Trophoblast cell (in vitro differentiated cells and primary cell): ENCODE measurements at regions not wholly inside any gene's neighbourhood (a gene's known extent, or its start where the extent isn't known, plus 50 kb on each side); places are given as distances from the start of the nearest gene placed in this dataset.

ENCODE experiments used
- DNase-seq, 2 donors: peaks; one replicate each; pipeline ENCODE4 v3.0.0-alpha.2; 2016
- H2AFZ ChIP-seq: 2 replicates; pipeline ENCODE4 v1.6.1; 2013; ENCODE audit warnings: low read length, moderate library complexity, mild to moderate bottlenecking; ENCODE audit not compliant: insufficient read depth, poor library complexity
- H2AK5ac ChIP-seq: 2 replicates; pipeline ENCODE4 v1.6.1; 2013; ENCODE audit warnings: mild to moderate bottlenecking, low read length
- H2BK120ac ChIP-seq: 2 replicates; pipeline ENCODE4 v1.6.1; 2013; ENCODE audit warnings: low read length, mild to moderate bottlenecking, moderate library complexity; ENCODE audit not compliant: insufficient read depth, poor library complexity
- H2BK12ac ChIP-seq: 2 replicates; pipeline ENCODE4 v1.6.1; 2013; ENCODE audit warnings: mild to moderate bottlenecking, low read length, moderate library complexity
- H2BK5ac ChIP-seq: 2 replicates; pipeline ENCODE4 v1.6.1; 2013; ENCODE audit warnings: low read length, low read depth, moderate library complexity, mild to moderate bottlenecking; ENCODE audit not compliant: poor library complexity
- H3K14ac ChIP-seq: 2 replicates; pipeline ENCODE4 v1.6.1; 2013; ENCODE audit warnings: mild to moderate bottlenecking, low read length
- H3K18ac ChIP-seq: 2 replicates; pipeline ENCODE4 v1.6.1; 2013; ENCODE audit warnings: mild to moderate bottlenecking, low read length
- H3K23ac ChIP-seq: 2 replicates; pipeline ENCODE4 v1.6.1; 2013; ENCODE audit warnings: low read length
- H3K27ac ChIP-seq: 2 replicates; pipeline ENCODE4 v1.5.1; 2013; ENCODE audit warnings: low read depth, mild to moderate bottlenecking, inconsistent platforms, low read length, moderate library complexity
- H3K27me3 ChIP-seq: 2 replicates; pipeline ENCODE4 v1.6.1; 2013; ENCODE audit warnings: inconsistent platforms, mild to moderate bottlenecking, low read length, moderate library complexity; ENCODE audit not compliant: insufficient read depth
- H3K36me3 ChIP-seq, 2 experiments: 1 replicate in 1 of 2; 2 replicates in 1 of 2; pipeline ENCODE4 v1.6.1; 2013; ENCODE audit warnings: low read length in 2 of 2, mild to moderate bottlenecking in 2 of 2, moderate library complexity in 1 of 2; ENCODE audit not compliant: insufficient read depth in 2 of 2, control insufficient read depth in 1 of 2
- H3K4ac ChIP-seq: 2 replicates; pipeline ENCODE4 v1.6.1; 2013; ENCODE audit warnings: low read depth, mild to moderate bottlenecking, low read length, moderate library complexity
- H3K4me1 ChIP-seq, 2 experiments: 1 replicate in 1 of 2; 2 replicates in 1 of 2; pipeline ENCODE4 v1.6.1; 2013; ENCODE audit warnings: low read length in 2 of 2, mild to moderate bottlenecking in 2 of 2, moderate library complexity in 1 of 2; ENCODE audit not compliant: insufficient read depth in 2 of 2, control insufficient read depth in 1 of 2
- H3K4me2 ChIP-seq: 2 replicates; pipeline ENCODE4 v1.6.1; 2013; ENCODE audit warnings: inconsistent platforms, mild to moderate bottlenecking, low read length, moderate library complexity
- H3K4me3 ChIP-seq: 2 replicates; pipeline ENCODE4 v1.5.1; 2013; ENCODE audit warnings: mild to moderate bottlenecking, low read depth, low read length, inconsistent platforms
- H3K79me1 ChIP-seq: one replicate; pipeline ENCODE4 v1.6.1; 2013; ENCODE audit warnings: low read length
- H3K79me2 ChIP-seq: 2 replicates; pipeline ENCODE4 v1.6.1; 2013; ENCODE audit warnings: low read length, mild to moderate bottlenecking; ENCODE audit not compliant: control insufficient read depth, insufficient read depth, poor library complexity
- H3K9ac ChIP-seq: 2 replicates; pipeline ENCODE4 v1.6.1; 2013; ENCODE audit warnings: mild to moderate bottlenecking, low read length
- H3K9me3 ChIP-seq: 2 replicates; pipeline ENCODE4 v1.6.1; 2013; ENCODE audit warnings: low read depth, mild to moderate bottlenecking, control low read depth, inconsistent platforms, low read length; ENCODE audit not compliant: insufficient read depth
- H4K12ac ChIP-seq: 2 replicates; pipeline ENCODE4 v1.6.1; 2013; ENCODE audit warnings: low read depth, mild to moderate bottlenecking, low read length, moderate library complexity
- H4K8ac ChIP-seq: 2 replicates; pipeline ENCODE4 v1.6.1; 2013; ENCODE audit warnings: low read depth, mild to moderate bottlenecking, low read length, moderate library complexity
- H4K91ac ChIP-seq: one replicate; pipeline ENCODE4 v1.6.1; 2013; ENCODE audit warnings: low read depth, mild to moderate bottlenecking, low read length, moderate library complexity
- WGBS: extraction: QIAGEN DNeasy Blood & Tissue Kit; methylation state at CpG from one replicate; pipeline ENCODE4 v1.1.7; 2013; ENCODE audit warnings: missing lambda C conversion rate; ENCODE audit not compliant: insufficient read length, insufficient coverage; ENCODE audit errors: extremely low coverage; 5-methylcytosine and 5-hydroxymethylcytosine counted together

DNA sequence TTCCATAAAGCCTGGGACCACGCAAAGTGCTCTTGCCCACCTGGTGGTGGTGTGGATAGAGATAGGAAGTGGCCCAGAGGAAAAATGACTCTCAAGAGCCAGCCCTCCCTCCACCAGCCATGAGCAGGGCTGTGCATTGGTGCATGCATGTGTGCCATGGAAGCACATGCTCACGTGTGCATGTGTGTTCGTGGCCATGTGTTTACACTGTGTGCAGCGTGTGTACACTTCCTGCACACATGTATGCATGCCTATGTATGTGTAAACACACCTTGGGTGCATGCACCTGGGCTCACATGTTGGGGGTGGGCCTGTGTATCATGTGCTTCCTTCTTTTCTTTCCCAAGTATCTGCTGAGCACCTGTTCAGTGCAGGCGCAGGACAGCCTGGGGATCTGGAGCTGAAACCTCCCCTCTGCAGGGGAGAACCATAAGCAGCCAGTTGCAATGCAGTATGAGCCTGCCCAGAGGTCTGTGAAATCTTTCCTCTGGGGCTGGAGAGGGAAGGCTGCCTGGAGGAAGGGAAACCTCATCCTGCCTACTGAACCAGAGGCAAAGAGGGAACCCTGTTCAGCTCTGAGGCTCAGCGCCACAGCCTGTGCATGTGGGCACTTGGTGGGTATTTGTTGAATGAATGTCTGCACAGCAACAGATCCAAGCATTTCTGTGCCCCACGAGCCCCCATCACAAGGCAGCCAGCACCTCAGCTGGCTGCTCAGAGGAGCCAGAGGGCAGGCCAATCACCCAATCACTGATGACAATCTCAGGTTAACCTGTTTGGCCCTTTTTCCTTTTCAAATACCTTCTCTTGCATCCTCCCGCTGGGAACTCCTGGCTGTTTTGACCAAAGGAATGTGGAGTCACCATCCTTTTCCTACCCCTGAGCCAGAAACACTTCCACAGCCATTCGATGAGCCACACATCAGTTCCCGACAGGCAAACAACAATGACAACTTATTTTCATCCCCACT is 327.0 kb downstream of the NPHP4 start:
- Histone ChIP-seq H3K79me2 (no peaks in the 10 kb centered on the region), H3K18ac (no peak overlapping the region), H3K4me2 (no peak overlapping the region), H3K4me3 (no peak overlapping the region), H3K27me3 (no peaks in the 10 kb centered on the region), H2BK5ac (no peak overlapping the region), H3K4me1 (no peaks in the 10 kb centered on the region), H3K79me1 (no peaks in the 10 kb centered on the region), H2BK12ac (no peak overlapping the region), H4K8ac (no peak overlapping the region), H2AK5ac (no peak overlapping the region), H3K9me3 (peaks cover 4% of the 10 kb centered on the region), H3K9ac (no peak overlapping the region), H2AFZ (no peak overlapping the region), H3K27ac (no peak overlapping the region), H3K14ac (no peak overlapping the region), H4K91ac (no peak overlapping the region), H3K23ac (no peak overlapping the region), H4K12ac (no peak overlapping the region), H2BK120ac (no peak overlapping the region), H3K36me3 (no peaks in the 10 kb centered on the region), H3K4ac (no peak overlapping the region)
- no peak for DNase-seq
- WGBS = no CpG with 5 or more reads among the region's 10 CpGs

DNA sequence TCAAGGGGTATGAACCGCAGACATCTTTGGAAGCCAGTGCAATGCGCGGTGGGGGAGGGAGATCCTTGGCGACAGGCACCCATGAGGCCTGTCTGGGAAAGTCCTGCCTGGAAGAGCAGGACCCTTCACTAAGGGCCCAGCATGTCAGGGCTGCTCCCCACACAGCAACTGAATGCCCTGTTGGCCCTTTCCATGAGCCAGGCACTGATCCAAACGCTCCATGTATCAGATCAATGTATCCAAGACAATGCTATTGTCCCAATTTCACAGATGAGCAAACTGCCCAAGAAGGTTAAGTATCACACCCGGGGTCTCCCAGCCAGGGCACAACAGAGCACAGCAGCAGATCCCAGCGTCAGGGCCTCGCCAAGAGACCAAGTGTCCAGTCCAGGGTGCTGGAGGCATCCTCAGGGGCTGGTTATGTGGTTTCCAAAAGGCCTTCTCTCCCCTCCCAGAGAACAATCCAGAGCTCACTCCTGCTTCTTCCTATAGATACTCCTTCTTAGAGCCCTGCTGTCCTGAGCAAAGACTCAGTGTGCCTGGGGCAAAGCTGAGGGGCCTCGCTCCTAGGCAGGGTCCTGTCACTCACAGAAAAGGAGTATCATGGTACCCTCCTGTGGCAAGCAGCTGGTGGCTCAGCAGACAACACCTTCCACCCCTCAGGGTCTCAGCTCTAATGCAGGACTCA is 328.0 kb downstream of the NPHP4 start:
- DNase-seq = no peak

DNA sequence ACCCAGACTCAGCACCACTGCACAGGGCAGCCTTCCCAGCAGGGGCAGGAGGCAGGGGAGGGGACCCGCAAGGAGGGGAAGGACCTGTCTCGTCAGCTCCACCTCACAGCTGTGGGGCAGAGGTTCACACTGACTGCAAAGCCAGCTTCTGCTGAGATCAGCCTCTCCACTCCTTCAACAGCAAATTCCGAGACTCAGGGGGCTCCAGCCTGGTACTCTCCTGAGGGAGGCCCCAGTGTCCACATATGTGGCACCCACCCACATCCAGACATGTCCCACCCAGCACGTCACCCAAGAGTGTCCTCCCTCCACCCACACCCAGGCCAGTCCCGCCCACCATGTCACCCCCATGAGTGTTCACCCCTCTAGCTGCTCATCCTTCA is 329.5 kb downstream of the NPHP4 start:
- H3K23ac ChIP-seq = no peak overlapping the region
- no peak for DNase-seq
- H3K4ac ChIP-seq = no peak overlapping the region
- H3K9me3 ChIP-seq = peaks cover 4% of the 10 kb centered on the region
- no peak overlapping the region for H3K27ac ChIP-seq
- no peaks in the 10 kb centered on the region for H3K36me3 ChIP-seq
- no peak overlapping the region for H2BK5ac ChIP-seq
- no peak overlapping the region for H3K4me2 ChIP-seq
- H4K8ac ChIP-seq = no peak overlapping the region
- WGBS = no CpG with 5 or more reads among the region's 5 CpGs
- no peaks in the 10 kb centered on the region for H3K27me3 ChIP-seq
- H3K18ac ChIP-seq = no peak overlapping the region
- H3K4me3 ChIP-seq = no peak overlapping the region
- H4K91ac ChIP-seq = no peak overlapping the region
- no peaks in the 10 kb centered on the region for H3K79me2 ChIP-seq
- no peak overlapping the region for H2AK5ac ChIP-seq
- H2BK120ac ChIP-seq = no peak overlapping the region
- no peak overlapping the region for H3K14ac ChIP-seq
- H3K4me1 ChIP-seq = no peaks in the 10 kb centered on the region
- no peak overlapping the region for H2BK12ac ChIP-seq
- no peak overlapping the region for H2AFZ ChIP-seq
- no peak overlapping the region for H3K9ac ChIP-seq
- no peaks in the 10 kb centered on the region for H3K79me1 ChIP-seq
- no peak overlapping the region for H4K12ac ChIP-seq

More for the DNA sequence above, 328.0 kb downstream of the NPHP4 start:
- H3K14ac ChIP-seq = no peak overlapping the region
- H3K9ac ChIP-seq = no peak overlapping the region
- no peak overlapping the region for H2BK5ac ChIP-seq
- no CpG with 5 or more reads among the region's 9 CpGs for WGBS
- no peaks in the 10 kb centered on the region for H3K4me1 ChIP-seq
- no peak overlapping the region for H3K23ac ChIP-seq
- no peaks in the 10 kb centered on the region for H3K79me1 ChIP-seq
- H3K27ac ChIP-seq = no peak overlapping the region
- H3K4ac ChIP-seq = no peak overlapping the region
- H3K9me3 ChIP-seq = peaks cover 4% of the 10 kb centered on the region
- no peaks in the 10 kb centered on the region for H3K36me3 ChIP-seq
- H3K18ac ChIP-seq = no peak overlapping the region
- no peak overlapping the region for H2AFZ ChIP-seq
- no peak overlapping the region for H4K91ac ChIP-seq
- no peak overlapping the region for H3K4me2 ChIP-seq
- no peak overlapping the region for H2AK5ac ChIP-seq
- H3K4me3 ChIP-seq = no peak overlapping the region
- no peaks in the 10 kb centered on the region for H3K79me2 ChIP-seq
- no peak overlapping the region for H4K12ac ChIP-seq
- H2BK120ac ChIP-seq = no peak overlapping the region
- H4K8ac ChIP-seq = no peak overlapping the region
- H2BK12ac ChIP-seq = no peak overlapping the region
- H3K27me3 ChIP-seq = no peaks in the 10 kb centered on the region

DNA sequence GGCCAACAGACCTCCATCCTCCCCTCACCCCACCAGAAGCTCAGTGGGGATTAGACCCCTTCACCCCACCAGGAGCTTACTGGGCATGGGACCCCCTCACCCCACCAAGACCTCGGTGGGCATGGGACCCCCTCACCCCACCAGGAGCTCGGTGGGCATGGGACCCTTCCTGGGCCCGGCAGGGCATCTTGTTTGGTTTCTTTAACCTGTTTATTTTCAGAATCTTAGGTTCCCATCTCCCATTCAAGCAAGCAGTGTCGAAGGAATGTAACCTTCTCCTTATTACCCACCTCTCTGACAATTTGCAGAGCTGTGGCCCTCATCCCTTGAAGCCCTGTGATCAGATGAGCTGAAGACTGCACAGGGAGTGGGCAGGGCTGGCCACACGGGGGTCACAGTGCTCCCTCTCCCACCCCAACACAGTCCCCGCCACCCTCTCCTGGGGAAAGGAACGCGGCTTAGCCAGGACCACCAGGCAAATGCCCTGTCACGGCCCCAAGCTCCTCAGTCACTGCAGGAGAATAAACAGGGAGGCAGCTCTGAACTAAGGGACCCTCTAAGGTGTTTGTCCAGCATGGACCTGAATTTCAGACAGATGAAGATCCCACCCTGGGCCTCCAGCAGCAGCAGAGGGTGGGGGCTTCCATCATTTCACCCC is 330.0 kb downstream of the NPHP4 start:
- H2AK5ac ChIP-seq = no peak overlapping the region
- no peak overlapping the region for H3K4me2 ChIP-seq
- peaks cover 4% of the 10 kb centered on the region for H3K9me3 ChIP-seq
- H2BK5ac ChIP-seq = no peak overlapping the region
- H3K36me3 ChIP-seq = no peaks in the 10 kb centered on the region
- DNase-seq = no peak
- no peak overlapping the region for H4K91ac ChIP-seq
- WGBS = no CpG with 5 or more reads among the region's 9 CpGs
- no peaks in the 10 kb centered on the region for H3K79me2 ChIP-seq
- no peak overlapping the region for H3K14ac ChIP-seq
- no peak overlapping the region for H3K27ac ChIP-seq
- H3K4me3 ChIP-seq = no peak overlapping the region
- H3K9ac ChIP-seq = no peak overlapping the region
- no peak overlapping the region for H2BK120ac ChIP-seq
- no peaks in the 10 kb centered on the region for H3K4me1 ChIP-seq
- H3K4ac ChIP-seq = no peak overlapping the region
- H3K79me1 ChIP-seq = no peaks in the 10 kb centered on the region
- no peak overlapping the region for H4K8ac ChIP-seq
- H2BK12ac ChIP-seq = no peak overlapping the region
- no peak overlapping the region for H4K12ac ChIP-seq
- H2AFZ ChIP-seq = no peak overlapping the region
- no peaks in the 10 kb centered on the region for H3K27me3 ChIP-seq
- no peak overlapping the region for H3K18ac ChIP-seq
- no peak overlapping the region for H3K23ac ChIP-seq
